IMR-90 (cell line): ENCODE measurements at regions not wholly inside any gene's neighbourhood (a gene's known extent, or its start where the extent isn't known, plus 50 kb on each side); places are given as distances from the start of the nearest gene placed in this dataset.

ENCODE experiments used
- ATAC-seq: fragments of 200-7000 bp; cut with Tn5 transposase; 2 replicates; pipeline ENCODE4 v1.9.1; 2020; ENCODE audit warnings: low read depth, mild to moderate bottlenecking, moderate library complexity
- BruUV-seq: library from RNA; stranded (reverse); fragments of 400-500 nt; replicated peaks from 2 replicates; lab custom pipeline; 2021; lab: Mats Ljungman, UMichigan
- CTCF ChIA-PET: fragments of 300-600 bp; formaldehyde crosslinking; extraction: SDS; loops from one replicate; lab custom pipeline; 2021; ENCODE audit warnings: antibody characterized with exemption; lab: Yijun Ruan, JAX
- POLR2A ChIA-PET: fragments of 300-600 bp; sonication (Branson Sonifier 250); formaldehyde crosslinking; loops from one replicate; lab custom pipeline; 2022; ENCODE audit warnings: antibody characterized with exemption; ENCODE audit not compliant: unreplicated experiment; lab: Charles Lee
- DNase-seq: peaks from one replicate; pipeline ENCODE4 v3.0.0; 2013
- H2AFZ ChIP-seq: replicated peaks from 2 replicates; pipeline ENCODE3; 2013; ENCODE audit warnings: low read length, mild to moderate bottlenecking; ENCODE audit not compliant: poor library complexity
- H2AK5ac ChIP-seq: 2 replicates; pipeline ENCODE4 v1.6.1; 2013; ENCODE audit warnings: low read depth, low read length, inconsistent platforms
- H2AK9ac ChIP-seq: replicated peaks from 2 replicates; pipeline ENCODE3; 2013; ENCODE audit warnings: mild to moderate bottlenecking, low read depth, low read length, moderate library complexity; ENCODE audit not compliant: poor library complexity
- H2BK120ac ChIP-seq: 2 replicates; pipeline ENCODE4 v1.6.1; 2013; ENCODE audit warnings: low read depth, low read length, inconsistent platforms
- H2BK15ac ChIP-seq: 3 replicates; pipeline ENCODE4 v1.6.1; 2013; ENCODE audit warnings: low read depth, low read length, inconsistent platforms
- H2BK20ac ChIP-seq: 2 replicates; pipeline ENCODE4 v1.6.1; 2013; ENCODE audit warnings: low read depth, mild to moderate bottlenecking, inconsistent platforms, low read length, moderate library complexity
- H2BK5ac ChIP-seq: 2 replicates; pipeline ENCODE4 v1.6.1; 2013; ENCODE audit warnings: mild to moderate bottlenecking, low read depth, low read length, inconsistent platforms; ENCODE audit not compliant: poor library complexity, severe bottlenecking
- H3K14ac ChIP-seq: replicated peaks from 2 replicates; pipeline ENCODE4 v1.6.1; 2013; ENCODE audit warnings: low read depth, low read length, inconsistent platforms
- H3K18ac ChIP-seq: 2 replicates; pipeline ENCODE4 v1.6.1; 2013; ENCODE audit warnings: low read depth, low read length, control low read depth
- H3K23ac ChIP-seq: 2 replicates; pipeline ENCODE4 v1.6.1; 2013; ENCODE audit warnings: low read depth, low read length, inconsistent platforms
- H3K27ac ChIP-seq: 2 replicates; pipeline ENCODE4 v1.5.1; 2013; ENCODE audit warnings: mild to moderate bottlenecking, control low read depth, low read length; ENCODE audit not compliant: insufficient read depth
- H3K27me3 ChIP-seq: 2 replicates; pipeline ENCODE4 v1.6.1; 2013; ENCODE audit warnings: low read length; ENCODE audit not compliant: control insufficient read depth, insufficient read depth
- H3K36me3 ChIP-seq: 2 replicates; pipeline ENCODE4 v1.6.1; 2013; ENCODE audit warnings: low read length, mixed read lengths; ENCODE audit not compliant: control insufficient read depth, insufficient read depth
- H3K4ac ChIP-seq: 2 replicates; pipeline ENCODE4 v1.6.1; 2013; ENCODE audit warnings: low read depth, low read length, inconsistent platforms
- H3K4me1 ChIP-seq: 2 replicates; pipeline ENCODE4 v1.6.1; 2013; ENCODE audit warnings: low read length, mixed read lengths; ENCODE audit not compliant: control insufficient read depth, insufficient read depth
- H3K4me2 ChIP-seq: 2 replicates; pipeline ENCODE4 v1.6.1; 2013; ENCODE audit warnings: low read depth, mild to moderate bottlenecking, control low read depth, low read length, moderate library complexity
- H3K4me3 ChIP-seq: 2 replicates; pipeline ENCODE4 v1.5.1; 2013; ENCODE audit warnings: low read depth, mild to moderate bottlenecking, control low read depth, low read length, moderate library complexity; ENCODE audit not compliant: insufficient read depth
- H3K56ac ChIP-seq: 2 replicates; pipeline ENCODE4 v1.6.1; 2013; ENCODE audit warnings: low read length, inconsistent platforms; ENCODE audit not compliant: insufficient read depth; ENCODE audit errors: extremely low read depth
- H3K79me1 ChIP-seq, 2 experiments: 2 replicates each; pipeline ENCODE4 v1.6.1; 2013; ENCODE audit warnings: low read length in 2 of 2, inconsistent platforms in 1 of 2, low read depth in 1 of 2
- H3K9ac ChIP-seq: 2 replicates; pipeline ENCODE4 v1.6.1; 2013; ENCODE audit warnings: low read depth, low read length, control low read depth
- H3K9me1 ChIP-seq: 2 replicates; pipeline ENCODE4 v1.6.1; 2013; ENCODE audit warnings: low read length, inconsistent platforms; ENCODE audit not compliant: insufficient read depth
- H3K9me3 ChIP-seq: 2 replicates; pipeline ENCODE4 v1.6.1; 2013; ENCODE audit warnings: low read length; ENCODE audit not compliant: control insufficient read depth, insufficient read depth
- H4K20me1 ChIP-seq: 2 replicates; pipeline ENCODE4 v1.6.1; 2013; ENCODE audit warnings: low read length, inconsistent platforms; ENCODE audit not compliant: insufficient read depth
- H4K5ac ChIP-seq: 2 replicates; pipeline ENCODE4 v1.6.1; 2013; ENCODE audit warnings: mild to moderate bottlenecking, low read depth, low read length, control low read depth
- H4K8ac ChIP-seq, 2 experiments: 2 replicates each; pipeline ENCODE4 v1.6.1; 2013; ENCODE audit warnings: low read depth in 2 of 2, low read length in 2 of 2, control low read depth in 1 of 2, inconsistent platforms in 1 of 2
- H4K91ac ChIP-seq: 2 replicates; pipeline ENCODE4 v1.6.1; 2013; ENCODE audit warnings: low read depth, low read length, inconsistent platforms; ENCODE audit not compliant: insufficient read depth
- BHLHE40 ChIP-seq: fragments of 150-350 bp; IDR thresholded peaks from 2 replicates; pipeline ENCODE4 v1.6.1; 2016; ENCODE audit warnings: mild to moderate bottlenecking, low read depth, low read length
- CEBPB ChIP-seq: IDR thresholded peaks from 2 replicates; pipeline ENCODE4 v1.6.1; 2012; ENCODE audit warnings: low read depth, low read length, improper control_type of control experiment
- FOS ChIP-seq: fragments of 150-350 bp; IDR thresholded peaks from 2 replicates; pipeline ENCODE4 v1.6.1; 2016; ENCODE audit warnings: low read depth, low read length
- MAFK ChIP-seq: IDR thresholded peaks from 2 replicates; pipeline ENCODE4 v1.6.1; 2012; ENCODE audit warnings: low read depth, low read length, improper control_type of control experiment
- MXI1 ChIP-seq: IDR thresholded peaks from 2 replicates; pipeline ENCODE4 v1.6.1; 2012; ENCODE audit warnings: low read depth, mild to moderate bottlenecking, low read length, moderate library complexity, borderline replicate concordance
- NFE2L2 ChIP-seq: fragments of 150-350 bp; IDR thresholded peaks from 2 replicates; pipeline ENCODE4 v1.6.1; 2016; ENCODE audit warnings: low read depth, mild to moderate bottlenecking, low read length
- POLR2A ChIP-seq: IDR thresholded peaks from 2 replicates; pipeline ENCODE4 v1.6.1; 2012; ENCODE audit warnings: mild to moderate bottlenecking, low read depth, low read length
- RCOR1 ChIP-seq: IDR thresholded peaks from 2 replicates; pipeline ENCODE4 v1.6.1; 2012; ENCODE audit warnings: mild to moderate bottlenecking, low read length, improper control_type of control experiment; ENCODE audit not compliant: insufficient replicate concordance
- RFX5 ChIP-seq: IDR thresholded peaks from 2 replicates; pipeline ENCODE4 v1.8.0; 2012; ENCODE audit warnings: low read depth, mild to moderate bottlenecking, low read length, moderate library complexity
- SMC3 ChIP-seq: fragments of 150-350 bp; IDR thresholded peaks from 2 replicates; pipeline ENCODE4 v1.6.1; 2016; ENCODE audit warnings: low read depth, mild to moderate bottlenecking, antibody characterized with exemption, low read length, moderate library complexity
- WGBS, 2 experiments: methylation state at CpG; one replicate each; pipeline versions ENCODE4 v1.1.5 to v1.1.7; 2013; ENCODE audit warnings: missing lambda C conversion rate in 2 of 2; ENCODE audit not compliant: insufficient read length in 1 of 2; ENCODE audit errors: extremely low coverage in 2 of 2; 5-methylcytosine and 5-hydroxymethylcytosine counted together
- dilution Hi-C: fragments of 300-500 bp; cut with HindIII; formaldehyde crosslinking; loops from one replicate; pipeline ENCODE4 v1.14.3; 2018; ENCODE audit warnings: low sequenced_read_pairs; ENCODE audit not compliant: unreplicated experiment
- in situ Hi-C: fragments of 300-500 bp; cut with MboI; formaldehyde crosslinking; loops from 3 replicates; pipeline ENCODE4 v1.14.3; 2019; ENCODE audit warnings: low sequenced_read_pairs, inconsistent platforms, mixed read lengths
- intact Hi-C: fragments of 100-400 bp; cut with micrococcal nuclease; formaldehyde crosslinking; loops from 2 replicates; pipeline ENCODE4 v1.10.0; 2022

- WGBS, 2 experiments, result no CpG with 5 or more reads among the region's 1 CpG
- intact Hi-C loops (no loop called here), dilution Hi-C loops (no loop called here), in situ Hi-C loops (no loop called here)
- no peaks in the 10 kb centered on the region for H3K27me3 ChIP-seq
- no peak overlapping the region for H2AK9ac ChIP-seq
- H3K9ac ChIP-seq, result no peak overlapping the region
- BruUV-seq, result no TSS peak
- H3K27ac ChIP-seq, result no peak overlapping the region
- H3K18ac ChIP-seq, result no peak overlapping the region
- no peak for ATAC-seq
- no peak for DNase-seq
- POLR2A ChIA-PET, result no interaction called here
- H2AK5ac ChIP-seq, result no peak overlapping the region
- H2BK15ac ChIP-seq, result no peak overlapping the region
- peaks cover 4% of the 10 kb centered on the region for H3K9me3 ChIP-seq
- no peak overlapping the region for H2BK5ac ChIP-seq
- no peak overlapping the region for H3K4ac ChIP-seq
- no peak overlapping the region for H3K23ac ChIP-seq
- no peaks in the 10 kb centered on the region for H3K4me1 ChIP-seq
- H3K4me2 ChIP-seq, result no peak overlapping the region
- no peaks in the 10 kb centered on the region for H4K20me1 ChIP-seq
- H4K91ac ChIP-seq, result no peak overlapping the region
- no peaks in the 10 kb centered on the region for H3K36me3 ChIP-seq
- no peak overlapping the region for H3K4me3 ChIP-seq
- H3K79me1 ChIP-seq, result no peaks in the 10 kb centered on the region
- H3K56ac ChIP-seq, result no peak overlapping the region
- no peak overlapping the region for H2BK120ac ChIP-seq
- no peaks in the 10 kb centered on the region for H3K9me1 ChIP-seq
- H4K5ac ChIP-seq, result no peak overlapping the region
- CTCF ChIA-PET, result no interaction called here
- no peak overlapping the region for H2BK20ac ChIP-seq
- H3K14ac ChIP-seq, result no peak overlapping the region
- no peak overlapping the region for H2AFZ ChIP-seq
- H4K8ac ChIP-seq, result no peak overlapping the region
- no peak for TF ChIP-seq RCOR1
- no peak for TF ChIP-seq MXI1
- TF ChIP-seq BHLHE40, result no peak
- no peak for TF ChIP-seq CEBPB
- TF ChIP-seq SMC3, result no peak
- no peak for TF ChIP-seq FOS
- TF ChIP-seq NFE2L2, result no peak
- no peak for TF ChIP-seq MAFK
- no peak for TF ChIP-seq POLR2A
- TF ChIP-seq RFX5, result no peak
These were observed 471.3 kb downstream of the DHX35 start for GRCh38 chr20:39433466-39433865.
